ENCODE measurements at regions not wholly inside any gene's neighbourhood (a gene's known extent, or its start where the extent isn't known, plus 50 kb on each side); places are given as distances from the start of the nearest gene placed in this dataset.
"Not testable (repeated sequence)": the region's sequence is repeated elsewhere in the genome, so short reads cannot be mapped to it uniquely, and the experiment has no call there.

DNA sequence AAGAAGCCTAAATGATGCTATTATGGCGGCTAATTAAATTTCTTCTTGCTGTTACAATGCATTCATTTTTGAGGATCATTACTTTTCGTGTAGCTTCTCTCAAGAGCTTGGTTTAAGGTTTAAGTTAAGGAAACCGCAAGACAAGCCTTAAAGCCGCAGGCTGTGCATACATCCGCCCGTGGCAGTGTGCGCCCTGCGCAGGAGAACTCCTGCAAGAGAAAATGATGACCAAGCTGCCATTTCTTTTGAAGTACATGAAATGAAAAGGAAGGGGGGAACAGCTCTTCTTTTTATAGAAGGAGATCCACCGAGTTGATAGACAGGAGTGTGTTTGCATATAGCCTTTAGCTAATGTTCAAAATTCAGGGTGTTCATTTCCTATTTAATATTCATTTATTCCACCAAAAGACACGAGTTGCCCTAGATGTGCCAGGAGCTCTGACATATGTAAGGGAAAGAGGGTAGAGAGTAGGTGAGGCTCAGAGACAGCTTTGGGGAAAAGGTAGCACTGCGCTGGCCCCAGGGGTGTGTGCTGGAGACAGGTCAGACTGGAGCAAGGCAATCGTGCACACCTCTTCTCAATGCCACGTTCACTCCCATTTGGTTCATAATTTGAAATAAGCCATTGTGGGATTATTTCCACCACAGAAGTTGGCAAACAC lies 112.1 kb upstream of the LDB2 start:
- no peak for DNase-seq (ENCODE audit: low spot score)

GRCh38 chr4:17009871-17010367 lies 111.5 kb upstream of the LDB2 start:
- no peak for DNase-seq (ENCODE audit: low spot score)

DNA sequence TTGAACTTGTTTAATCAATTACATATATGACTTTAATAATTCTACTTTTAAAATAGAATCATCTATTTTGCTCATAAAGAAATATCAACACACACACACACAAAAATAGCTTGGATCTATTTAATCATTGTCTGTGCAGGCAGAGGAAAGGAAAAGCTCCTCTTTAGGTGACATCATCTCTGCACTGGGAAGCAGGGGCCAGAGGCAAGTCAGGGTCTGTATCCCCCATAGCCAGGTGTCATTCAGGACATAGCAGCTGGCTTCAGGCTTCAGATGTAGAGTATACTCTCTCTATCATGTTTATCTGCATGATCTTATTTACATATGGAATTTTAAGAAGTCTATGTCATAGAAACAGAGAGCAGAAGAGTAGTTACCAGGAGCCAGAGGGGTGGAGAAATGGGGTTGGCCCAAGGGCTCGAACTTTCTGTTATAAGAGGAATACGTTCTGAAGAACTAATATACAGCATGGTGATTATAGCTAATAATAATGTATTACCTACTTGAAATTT lies 110.4 kb upstream of the LDB2 start:
- DNase-seq (ENCODE audit: low spot score) = no peak

DNA sequence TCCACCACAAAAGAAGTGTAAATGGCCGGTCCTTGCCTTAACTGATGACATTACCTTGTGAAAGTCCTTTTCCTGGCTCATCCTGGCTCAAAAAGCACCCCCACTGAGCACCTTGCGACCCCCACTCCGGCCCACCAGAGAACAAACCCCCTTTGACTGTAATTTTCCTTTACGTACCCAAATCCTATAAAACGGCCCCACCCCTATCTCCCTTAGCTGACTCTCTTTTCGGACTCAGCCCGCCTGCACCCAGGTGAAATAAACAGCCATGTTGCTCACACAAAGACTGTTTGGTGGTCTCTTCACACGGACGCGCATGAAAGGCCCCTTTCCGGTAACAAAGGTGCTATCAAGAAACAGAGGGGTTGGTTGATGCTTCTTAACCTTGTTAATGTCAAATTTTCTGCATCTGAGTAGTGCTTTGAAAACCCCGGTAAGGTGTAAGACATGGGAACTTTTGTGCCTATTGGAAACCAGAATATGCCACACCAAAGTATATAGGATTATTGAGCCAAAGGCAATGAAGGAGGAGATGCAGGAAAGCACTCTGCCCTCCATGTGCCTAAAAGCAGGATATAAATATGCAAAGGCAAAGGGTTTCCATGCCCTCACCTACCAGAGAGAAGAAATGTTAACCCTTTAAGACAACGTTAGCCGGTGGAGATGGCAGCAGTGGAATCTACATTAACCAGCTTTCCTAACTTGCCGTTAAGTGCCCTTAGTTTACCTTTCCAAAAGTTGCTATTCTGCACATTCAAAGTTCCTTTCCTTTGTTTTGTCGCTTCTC lies 105.4 kb upstream of the LDB2 start:
- not testable (repeated sequence) for DNase-seq (ENCODE audit: low spot score)

GRCh38 chr4:16995451-16995850 lies 97.0 kb upstream of the LDB2 start:
- DNase-seq (ENCODE audit: low spot score) = no peak

DNA sequence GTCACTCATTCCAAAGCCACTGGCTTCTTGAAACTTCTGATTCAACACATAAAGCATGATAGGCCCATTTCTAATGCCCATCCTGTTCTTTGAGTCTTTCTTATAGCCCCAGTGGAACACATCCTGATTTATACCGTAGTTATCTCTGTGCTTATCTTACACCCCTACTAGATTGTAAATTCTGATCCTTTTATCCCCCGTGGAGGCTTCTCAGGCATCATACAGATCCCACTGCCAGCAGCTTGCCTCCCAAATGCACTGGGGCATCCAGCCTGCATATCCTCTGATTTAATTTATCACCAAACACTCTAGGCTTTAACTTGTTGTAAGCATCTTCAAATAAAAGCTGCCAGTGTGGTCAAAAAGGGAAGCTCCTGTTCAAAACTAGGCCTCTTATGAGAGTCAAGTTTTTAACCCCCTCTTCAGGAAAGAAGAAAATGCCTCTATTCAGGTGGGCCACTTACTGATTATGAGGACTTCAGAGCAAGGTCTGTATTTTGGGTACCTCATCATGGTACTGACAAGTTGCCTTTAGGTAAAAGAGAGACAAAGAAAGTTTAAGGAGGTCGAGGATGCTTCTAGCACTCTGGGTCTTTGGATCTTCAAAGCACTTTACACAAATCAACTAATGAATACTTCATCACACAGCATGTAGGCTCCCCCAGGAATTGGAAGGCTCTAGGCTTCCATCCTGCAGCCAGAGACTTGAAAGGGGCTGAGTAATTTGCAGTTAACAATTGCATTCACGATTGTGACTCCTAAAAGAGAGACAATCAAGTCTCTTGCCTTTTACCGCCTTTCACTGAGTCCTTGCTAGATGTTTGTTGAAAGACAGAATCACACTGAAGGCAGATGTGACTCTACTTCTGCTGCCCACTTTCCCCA lies 95.8 kb upstream of the LDB2 start:
- no peak for DNase-seq (ENCODE audit: low spot score)

- DNase-seq (ENCODE audit: low spot score) = no peak
These were observed 94.3 kb upstream of the LDB2 start for GRCh38 chr4:16992566-16993225.

DNA sequence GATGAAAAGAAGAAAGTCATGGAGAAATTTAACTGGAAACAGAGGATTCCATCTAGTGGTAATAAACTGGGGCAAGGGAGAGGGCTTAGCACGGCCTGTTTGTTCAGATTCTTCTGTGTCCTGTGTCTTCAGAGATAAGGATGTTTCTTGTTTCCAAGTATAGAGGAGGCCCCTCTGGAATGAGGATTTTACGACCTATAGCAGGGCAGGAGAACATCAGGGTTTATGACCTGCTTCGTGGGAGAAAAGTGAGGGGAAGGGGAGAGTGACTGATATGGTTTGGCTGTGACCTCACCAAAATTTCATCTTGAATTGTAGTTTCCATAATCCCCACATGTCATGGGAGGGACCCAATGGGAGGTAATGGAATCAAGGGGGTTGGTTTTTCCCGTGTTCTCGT lies 93.0 kb upstream of the LDB2 start:
- DNase-seq (ENCODE audit: low spot score) = no peak

DNA sequence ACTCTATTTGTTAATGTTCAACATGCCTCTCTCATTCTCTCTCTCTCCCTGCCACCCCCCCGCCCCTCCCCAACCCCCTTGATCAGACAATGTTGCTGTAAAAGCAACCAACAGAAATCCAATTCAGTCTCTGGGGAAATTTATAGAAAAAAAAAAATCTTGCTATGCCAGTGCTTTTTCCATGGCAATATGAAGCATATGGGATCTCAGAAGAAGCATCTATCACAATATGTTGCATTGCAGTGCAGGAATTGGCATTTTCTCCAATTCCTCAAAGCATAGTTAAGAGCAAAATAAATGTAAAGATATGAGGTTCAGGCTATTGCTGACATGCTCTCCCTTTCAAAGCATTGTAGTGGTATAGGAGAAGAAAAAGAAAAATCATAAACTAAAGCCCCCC lies 90.9 kb upstream of the LDB2 start:
- no peak for DNase-seq (ENCODE audit: low spot score)

- no peak for DNase-seq (ENCODE audit: low spot score)
These were observed 90.4 kb upstream of the LDB2 start for GRCh38 chr4:16988814-16989213.

- DNase-seq (ENCODE audit: low spot score) = no peak
These were observed 78.6 kb upstream of the LDB2 start for GRCh38 chr4:16977081-16977480.

GRCh38 chr4:16969696-16970135 lies 71.3 kb upstream of the LDB2 start:
- no peak for DNase-seq (ENCODE audit: low spot score)

DNA sequence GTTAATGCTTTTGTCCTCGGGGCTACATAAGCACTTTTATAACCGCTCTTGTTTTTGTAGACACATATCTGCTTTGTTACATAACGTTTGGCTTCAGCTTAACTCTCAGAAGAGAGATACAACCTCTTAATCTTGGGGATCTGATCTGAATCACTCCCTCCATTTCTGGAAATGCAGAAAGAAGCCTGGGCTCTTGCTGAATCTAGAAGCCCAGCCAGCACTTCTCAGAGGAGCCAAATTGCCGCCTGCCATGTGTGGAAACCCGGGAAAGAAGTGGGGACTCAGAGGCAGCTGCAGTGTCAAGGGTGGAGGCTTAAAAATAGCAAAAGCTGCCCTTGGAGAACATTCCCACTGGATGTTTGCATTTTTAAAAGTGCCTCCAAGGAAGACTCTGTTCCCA lies 69.3 kb upstream of the LDB2 start:
- DNase-seq (ENCODE audit: low spot score) = no peak

DNA sequence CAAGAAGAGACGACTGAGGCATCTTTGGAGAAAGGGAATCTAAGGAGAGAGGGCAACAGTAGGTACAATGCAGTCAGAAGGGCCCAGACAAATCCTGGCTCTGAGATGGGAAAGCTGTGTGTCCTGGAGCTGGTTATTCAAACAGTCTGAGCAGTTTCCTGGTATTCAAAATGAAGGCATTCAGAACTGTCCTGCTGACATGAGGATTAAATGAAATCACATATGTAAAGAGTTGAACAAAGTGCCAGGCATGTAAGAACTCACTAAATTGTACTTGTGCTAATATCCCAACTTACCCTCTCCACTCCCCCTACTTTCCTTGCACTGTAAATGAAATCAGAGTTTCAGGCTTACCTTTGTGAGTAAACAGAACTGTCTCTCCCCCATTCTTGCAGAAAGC lies 60.9 kb upstream of the LDB2 start:
- DNase-seq (ENCODE audit: low spot score) = no peak

DNA sequence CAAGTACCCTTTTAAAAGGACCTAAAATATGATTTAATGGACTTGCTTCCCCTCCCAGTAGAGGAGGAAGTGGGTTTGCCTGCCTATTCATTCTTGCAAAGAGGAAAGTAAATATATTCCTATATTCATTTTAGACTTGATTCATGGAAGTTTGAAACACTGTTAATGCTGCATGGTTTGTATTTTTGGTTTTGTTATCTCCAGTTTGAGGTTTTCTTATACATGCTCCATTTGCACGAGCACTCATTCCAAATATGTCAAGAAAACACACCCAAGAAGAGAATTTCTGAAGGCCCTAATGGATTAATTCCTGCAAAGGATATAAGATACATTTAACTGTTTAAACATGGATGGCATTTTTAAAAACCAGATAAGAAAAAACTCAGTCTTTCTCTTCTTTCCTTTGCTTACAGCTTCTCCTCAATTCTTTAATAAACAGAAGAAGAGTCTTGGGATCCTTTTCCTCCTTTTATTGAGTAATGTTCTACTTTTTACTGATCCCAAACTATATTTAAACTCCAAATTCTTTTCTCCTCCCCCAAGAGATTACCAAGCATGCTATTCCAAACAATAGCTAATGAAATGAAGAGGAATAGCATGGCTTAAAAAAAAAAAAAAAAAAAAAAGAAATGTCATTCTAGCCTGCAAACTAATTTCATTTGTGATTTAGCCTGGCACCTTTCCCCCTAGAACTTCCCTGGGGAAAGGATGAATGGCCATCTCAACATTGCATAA lies 54.6 kb upstream of the LDB2 start:
- no peak for DNase-seq (ENCODE audit: low spot score)

- DNase-seq (ENCODE audit: low spot score) = no peak
These were observed 54.0 kb upstream of the LDB2 start for GRCh38 chr4:16952462-16952871.

Measured in CD4-positive, alpha-beta T cell treated with Interleukin-6 at 100 ng/mL for 8 hours (primary cell).